GM19239 (cell line): ENCODE measurements at regions not wholly inside any gene's neighbourhood (a gene's known extent, or its start where the extent isn't known, plus 50 kb on each side); places are given as distances from the start of the nearest gene placed in this dataset.

Experiments used
- DNase-seq: peaks from one replicate; pipeline ENCODE4 v3.0.0; 2011; ENCODE audit warnings: low spot score; ENCODE audit not compliant: insufficient read length
- FAIRE-seq: peaks from 2 replicates; lab custom pipeline; 2011; peaks lifted over from hg19 to GRCh38; lab: Jason Lieb, UNC

GRCh38 chr22:26800858-26801257 is 143.5 kb downstream of the MIAT start:
- no peak for DNase-seq
- FAIRE-seq, result no peak

- no peak for FAIRE-seq
- no peak for DNase-seq
Observed at GRCh38 chr22:26801449-26801848, 144.1 kb downstream of the MIAT start.

DNA sequence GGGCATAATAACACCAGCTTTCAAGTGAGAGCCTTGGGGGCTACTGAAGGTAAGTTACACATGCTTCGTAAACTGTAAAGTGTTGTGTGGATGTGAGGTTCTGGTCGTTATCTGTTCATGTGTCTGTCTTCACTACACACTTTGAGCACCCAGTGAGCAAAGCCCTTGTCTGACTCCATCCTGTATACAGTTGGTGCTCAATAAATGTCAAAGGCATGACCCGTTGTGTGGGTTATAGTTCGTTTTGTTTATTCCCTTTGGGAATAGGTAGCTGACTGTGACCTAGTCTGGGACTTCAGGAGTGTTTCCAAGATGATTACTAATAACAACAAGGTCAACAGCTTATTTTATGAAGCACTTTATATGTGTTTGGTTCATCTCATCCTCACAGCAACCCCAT is 146.9 kb downstream of the MIAT start:
- no peak for FAIRE-seq
- no peak for DNase-seq

- DNase-seq (no peak), FAIRE-seq (no peak)
Observed at GRCh38 chr22:26804911-26805539, 147.6 kb downstream of the MIAT start.

- DNase-seq, result no peak
Observed at GRCh38 chr22:26806445-26807175, 149.2 kb downstream of the MIAT start.

GRCh38 chr22:26811647-26811992 is 154.2 kb downstream of the MIAT start:
- no peak for DNase-seq
- FAIRE-seq, result no peak

More at GRCh38 chr22:26806445-26807175, 149.2 kb downstream of the MIAT start:
- no peak for FAIRE-seq

DNA sequence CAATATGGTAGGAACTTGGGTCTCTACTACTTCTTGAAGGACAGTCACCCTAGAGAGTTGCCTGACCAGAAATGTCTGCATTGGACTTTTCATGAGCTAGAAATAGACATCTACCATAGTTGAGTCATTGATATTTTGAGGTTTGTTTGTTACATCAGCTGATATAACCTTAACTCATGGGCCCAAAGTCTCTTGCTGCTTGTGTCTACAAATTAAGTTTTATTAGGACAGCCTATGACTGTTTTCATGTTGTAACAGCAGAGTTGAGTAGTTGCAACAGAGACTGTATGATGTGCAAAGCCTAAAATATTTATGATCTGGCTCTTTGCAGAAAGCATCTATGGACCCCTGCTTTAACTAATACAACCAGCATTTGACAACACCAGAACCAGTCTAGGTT is 155.3 kb downstream of the MIAT start:
- no peak for DNase-seq
- FAIRE-seq, result no peak

DNA sequence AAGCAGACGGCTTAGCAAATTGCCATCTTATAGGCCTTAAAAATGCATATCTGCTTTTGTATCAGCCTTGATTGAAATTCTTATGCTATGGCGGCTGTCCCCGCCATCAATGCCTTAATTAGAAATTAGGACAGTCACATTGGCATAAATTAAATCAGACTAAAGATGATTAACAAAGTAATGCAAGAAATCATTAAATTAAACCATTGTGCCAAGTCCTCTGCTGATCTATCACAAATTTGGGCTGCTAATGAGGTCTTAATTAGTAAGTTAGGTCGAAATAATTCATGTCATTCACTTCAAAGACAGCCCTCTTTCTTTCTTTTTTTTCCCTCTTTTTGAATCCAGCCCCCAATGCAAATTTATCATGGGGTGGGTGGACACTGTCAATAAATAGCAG is 159.3 kb downstream of the MIAT start:
- no peak for FAIRE-seq
- DNase-seq, result no peak

DNA sequence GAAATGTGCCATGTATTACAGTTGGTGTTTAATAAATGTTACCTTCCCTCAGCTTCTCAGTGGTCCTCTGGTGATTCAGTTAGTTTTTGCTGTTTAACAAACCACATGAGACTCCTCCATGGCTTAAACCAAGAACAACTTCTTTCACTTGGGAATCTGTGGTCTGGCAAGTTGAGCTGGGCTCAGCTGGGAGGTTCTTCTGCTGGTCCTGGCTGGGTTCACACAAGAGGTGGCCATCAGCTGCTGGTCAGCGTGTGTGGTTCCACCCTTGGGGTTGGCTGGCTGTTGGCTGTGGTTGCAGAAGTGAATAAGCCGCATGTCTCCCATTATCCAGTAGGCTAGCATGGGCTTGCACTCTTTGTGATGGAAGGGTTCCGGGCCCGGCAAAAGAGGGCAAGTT is 160.5 kb downstream of the MIAT start:
- FAIRE-seq (no peak), DNase-seq (no peak)

DNA sequence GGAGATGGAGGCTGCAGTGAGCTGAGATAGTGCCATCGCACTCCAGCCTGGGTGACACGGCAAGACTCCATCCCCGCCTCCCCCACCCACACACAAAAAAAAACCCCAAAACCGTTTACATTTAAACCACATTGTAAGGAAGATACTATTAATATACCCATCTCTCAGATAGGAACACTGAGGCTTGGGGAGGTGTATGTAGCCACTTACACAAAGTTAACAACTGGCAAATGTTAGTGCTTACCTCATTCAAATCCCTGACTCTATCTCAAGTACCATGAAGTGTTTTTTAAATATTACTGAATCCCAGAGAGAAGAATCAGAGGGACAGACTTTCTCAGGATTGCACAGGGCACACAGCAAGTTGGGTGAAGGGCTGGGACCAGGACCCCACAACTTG is 164.5 kb downstream of the MIAT start:
- DNase-seq (no peak), FAIRE-seq (no peak)

GRCh38 chr22:26822313-26822712 is 164.9 kb downstream of the MIAT start:
- no peak for FAIRE-seq
- no peak for DNase-seq

GRCh38 chr22:26823966-26824365 is 166.6 kb downstream of the MIAT start:
- FAIRE-seq (no peak), DNase-seq (no peak)

DNA sequence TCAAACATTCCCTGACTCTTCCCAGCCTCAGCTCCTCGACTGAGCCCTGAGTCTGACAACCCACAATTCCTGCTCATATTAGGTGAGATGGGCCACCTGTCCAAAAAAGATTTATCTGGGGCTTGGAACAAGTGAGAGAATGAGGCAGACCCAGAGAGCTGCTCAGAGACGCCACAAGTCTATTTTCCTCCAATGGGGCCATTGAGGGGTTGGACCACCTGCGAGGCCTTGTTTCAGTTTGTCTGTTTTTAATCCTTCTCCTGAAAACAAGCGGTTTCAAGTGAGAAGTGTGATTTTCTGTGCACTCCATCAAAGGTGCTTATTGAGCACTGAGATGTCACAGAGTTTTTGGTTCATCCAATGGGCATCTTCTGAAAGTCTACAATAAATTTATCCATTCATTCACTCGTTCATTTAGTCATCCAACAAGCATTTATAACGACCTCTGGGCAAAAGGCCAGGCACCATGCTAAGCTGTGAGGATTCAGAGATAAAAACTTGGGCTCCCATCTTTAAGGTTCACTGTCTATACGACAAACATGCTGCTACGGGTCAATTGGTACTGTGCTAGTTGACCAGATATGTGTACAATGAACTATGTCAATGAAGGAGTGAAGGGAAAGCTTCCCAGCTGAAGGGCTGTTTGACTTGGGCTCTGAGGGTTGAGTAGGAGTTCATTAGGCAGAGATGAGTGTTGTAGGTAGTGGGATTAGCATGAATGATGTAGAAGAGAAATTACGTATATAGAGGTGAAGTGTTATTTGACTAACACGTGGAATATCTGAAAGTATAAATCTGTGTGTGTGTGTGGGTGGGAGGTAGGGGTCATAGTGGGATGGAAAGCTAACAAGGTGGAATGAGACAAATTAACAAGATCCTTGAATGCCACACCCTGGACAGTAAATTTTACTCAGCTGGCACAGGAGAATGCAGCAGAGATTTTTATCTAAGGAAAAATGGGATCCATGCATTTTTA is 168.9 kb downstream of the MIAT start:
- DNase-seq, result no peak
- FAIRE-seq, result no peak

DNA sequence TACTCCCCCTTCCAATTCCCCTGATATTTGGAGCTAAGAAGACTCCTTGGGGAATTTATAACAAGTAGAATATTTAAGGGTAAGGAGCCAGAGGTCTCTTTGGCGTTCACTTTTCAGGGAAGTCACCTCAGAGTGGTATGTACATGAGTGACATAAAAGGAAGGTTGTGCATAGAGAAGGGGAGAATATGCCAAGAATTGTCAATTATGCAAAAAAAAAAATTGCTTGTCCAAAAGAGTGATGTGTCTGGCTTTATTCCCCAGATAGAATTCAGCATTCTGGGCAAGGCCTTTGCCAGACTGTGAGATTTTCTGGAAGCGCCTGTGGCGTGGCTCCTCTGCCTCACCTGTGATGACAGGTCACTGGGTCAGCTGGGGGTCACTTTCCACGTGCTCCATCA is 170.2 kb downstream of the MIAT start:
- DNase-seq, result no peak
- FAIRE-seq, result no peak

GRCh38 chr22:26828311-26828710 is 170.9 kb downstream of the MIAT start:
- DNase-seq, result no peak
- FAIRE-seq, result no peak

DNA sequence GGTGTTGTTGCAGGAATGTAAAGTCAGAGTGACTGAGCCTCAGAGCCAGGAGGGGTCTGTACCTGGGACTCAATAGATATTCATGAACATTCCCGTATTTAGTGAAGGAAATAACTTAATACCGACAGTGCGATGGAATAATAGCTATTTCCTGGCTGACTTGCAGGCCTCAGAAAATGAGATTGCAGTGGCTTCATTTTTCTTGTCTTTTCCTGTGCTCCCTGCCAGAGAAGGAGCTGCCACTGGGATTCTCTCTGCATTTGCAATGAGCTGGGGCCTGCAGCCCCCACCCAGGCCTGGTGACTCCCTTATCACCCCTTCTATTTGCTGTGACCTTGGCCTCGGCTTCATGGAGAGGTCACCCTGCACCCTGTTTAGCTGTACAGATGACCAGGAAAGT is 173.4 kb downstream of the MIAT start:
- no peak for DNase-seq
- no peak for FAIRE-seq

DNA sequence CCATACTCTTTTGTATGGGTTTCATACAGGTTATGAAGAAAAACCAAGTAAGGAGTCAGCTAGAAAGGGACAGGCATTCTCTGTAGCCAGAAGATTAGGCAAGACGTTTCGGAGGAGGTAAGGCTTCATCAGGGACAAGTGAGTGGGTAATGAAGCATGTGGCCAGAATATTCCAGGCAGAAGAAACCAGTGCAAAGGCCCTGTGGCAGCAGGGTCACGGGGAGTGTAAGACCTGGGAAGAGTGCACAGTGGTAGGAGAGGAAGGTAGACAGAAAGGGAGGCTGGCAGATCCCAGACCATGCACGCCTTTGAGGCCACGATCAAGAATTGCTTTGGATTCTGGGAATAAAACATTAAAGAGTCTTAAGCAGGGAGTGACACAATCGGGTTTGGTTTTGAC is 177.6 kb downstream of the MIAT start:
- DNase-seq, result no peak
- no peak for FAIRE-seq

GRCh38 chr22:26835929-26836528 is 178.6 kb downstream of the MIAT start:
- peak; percentile 40 for FAIRE-seq

GRCh38 chr22:26837784-26838470 is 180.5 kb downstream of the MIAT start:
- DNase-seq (no peak), FAIRE-seq (no peak)

More at GRCh38 chr22:26835929-26836528, 178.6 kb downstream of the MIAT start:
- peak; percentile 61 for DNase-seq

DNA sequence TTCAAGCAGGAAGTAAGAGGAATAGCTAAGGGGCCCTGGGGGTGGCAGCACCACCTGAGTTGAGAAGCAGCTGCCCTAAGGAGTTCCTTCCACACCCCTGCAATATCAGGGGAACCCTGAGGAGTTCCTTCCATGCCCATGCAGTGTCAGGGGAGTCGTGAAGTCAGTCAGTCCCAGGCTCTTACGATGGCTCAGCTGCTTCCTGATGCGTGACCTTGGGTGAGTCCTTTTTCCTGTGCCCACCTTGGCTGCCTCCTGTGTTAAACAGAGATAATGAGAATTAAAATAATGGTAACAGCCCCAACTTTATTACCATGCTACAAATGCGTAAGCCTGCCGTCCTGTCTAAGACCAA is 181.1 kb downstream of the MIAT start:
- DNase-seq (no peak), FAIRE-seq (no peak)
